Stromal cell of bone marrow (primary cell): ENCODE measurements at regions not wholly inside any gene's neighbourhood (a gene's known extent, or its start where the extent isn't known, plus 50 kb on each side); places are given as distances from the start of the nearest gene placed in this dataset.
"Not testable (repeated sequence)": the region's sequence is repeated elsewhere in the genome, so short reads cannot be mapped to it uniquely, and the experiment has no call there.

ENCODE experiments used
- DNase-seq: peaks from one replicate; pipeline ENCODE4 v3.0.0-alpha.2; 2012; ENCODE audit warnings: low read depth

DNA sequence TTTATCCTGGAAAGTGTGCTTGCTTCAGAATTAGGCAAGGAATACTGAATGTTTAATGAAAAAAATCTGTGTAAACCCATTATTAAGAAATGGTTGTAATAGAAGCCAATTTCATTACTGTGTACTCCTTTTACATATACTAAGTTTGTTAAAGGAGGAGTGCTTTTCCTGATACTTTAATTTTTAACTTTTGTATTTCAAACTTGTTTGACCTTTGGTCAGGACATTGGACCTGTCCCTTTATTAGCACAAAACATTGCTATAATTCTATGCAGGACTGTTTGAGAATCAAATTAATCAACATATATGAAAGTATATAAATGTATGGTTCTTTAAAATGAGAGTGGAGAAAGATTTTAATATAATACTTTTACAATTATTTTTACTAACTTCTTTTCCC is 659.6 kb downstream of the TMTC2 start:
- no peak for DNase-seq

DNA sequence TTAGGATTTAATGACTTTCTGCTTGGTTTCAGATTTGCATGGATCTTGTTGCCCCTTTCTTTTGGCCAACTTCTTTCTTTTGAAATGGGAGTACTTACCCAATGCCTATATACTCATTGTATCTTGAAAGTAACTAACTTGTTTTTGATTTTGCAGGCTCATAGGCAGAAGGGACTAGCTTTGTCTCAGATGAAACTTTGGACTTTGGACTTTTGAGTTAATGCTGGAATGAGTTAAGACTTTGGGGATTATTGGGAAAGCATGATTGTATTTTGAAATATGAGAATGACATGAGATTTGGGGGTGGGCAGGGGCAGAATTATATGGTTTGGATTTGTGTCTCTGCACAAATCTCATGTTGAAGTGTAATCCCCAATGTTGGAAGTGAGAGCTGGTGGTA is 657.1 kb downstream of the TMTC2 start:
- DNase-seq = no peak

DNA sequence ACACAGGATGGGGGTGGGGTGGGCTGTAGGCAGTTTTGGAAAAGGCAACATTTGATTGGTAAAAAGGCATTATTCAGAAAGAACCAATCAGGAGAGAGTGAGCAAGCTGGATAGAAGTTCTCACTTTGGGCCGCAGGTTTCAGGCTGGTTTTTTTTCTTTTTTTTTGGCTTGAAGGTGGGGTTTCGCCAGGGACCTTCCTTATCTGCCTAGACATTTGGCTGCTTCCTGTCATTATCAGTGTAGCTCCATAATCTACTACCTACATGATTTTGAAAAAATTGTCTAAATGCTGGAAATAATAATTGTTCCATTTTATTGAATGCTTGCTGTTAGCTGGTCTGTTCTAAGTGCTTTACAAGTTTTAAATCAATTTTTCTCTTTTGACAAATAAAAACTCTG is 649.0 kb downstream of the TMTC2 start:
- no peak for DNase-seq

DNA sequence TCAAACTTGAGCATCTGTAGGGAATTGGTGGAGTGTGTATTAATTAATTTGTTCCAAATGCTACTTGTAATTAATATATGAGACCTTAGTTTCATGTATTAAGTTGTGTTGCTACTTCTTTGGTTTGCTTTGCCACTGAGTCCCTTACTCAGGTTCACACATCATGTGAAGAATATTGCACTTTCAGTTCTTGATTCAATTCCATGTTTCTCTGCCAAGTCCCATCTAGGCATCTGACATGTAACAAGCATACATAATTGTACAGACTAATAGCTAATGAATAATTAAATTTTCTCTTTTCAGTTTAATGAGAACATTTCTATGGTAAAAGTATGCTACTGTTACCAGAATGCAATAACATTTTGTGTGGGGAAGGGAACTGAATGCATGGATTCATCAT is 640.0 kb downstream of the TMTC2 start:
- no peak for DNase-seq

DNA sequence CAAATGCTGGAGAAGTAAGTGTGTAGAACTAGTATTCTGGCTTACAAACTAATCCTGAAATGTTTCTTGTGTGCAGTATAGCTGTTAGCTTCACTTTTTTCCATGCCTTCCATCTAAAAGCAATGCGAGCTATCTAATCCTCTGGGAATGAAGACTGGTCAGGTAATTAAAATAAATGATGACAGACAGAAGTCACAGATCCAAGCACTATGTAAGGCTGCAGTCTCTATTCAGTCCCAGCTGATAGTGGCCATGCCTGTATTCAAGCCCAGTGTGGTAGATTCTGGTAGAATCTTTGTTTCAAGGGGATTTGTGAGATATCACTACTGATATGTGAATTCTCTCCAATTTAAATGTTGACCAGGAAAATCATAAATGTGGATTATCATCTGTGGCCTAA is 637.2 kb downstream of the TMTC2 start:
- no peak for DNase-seq

DNA sequence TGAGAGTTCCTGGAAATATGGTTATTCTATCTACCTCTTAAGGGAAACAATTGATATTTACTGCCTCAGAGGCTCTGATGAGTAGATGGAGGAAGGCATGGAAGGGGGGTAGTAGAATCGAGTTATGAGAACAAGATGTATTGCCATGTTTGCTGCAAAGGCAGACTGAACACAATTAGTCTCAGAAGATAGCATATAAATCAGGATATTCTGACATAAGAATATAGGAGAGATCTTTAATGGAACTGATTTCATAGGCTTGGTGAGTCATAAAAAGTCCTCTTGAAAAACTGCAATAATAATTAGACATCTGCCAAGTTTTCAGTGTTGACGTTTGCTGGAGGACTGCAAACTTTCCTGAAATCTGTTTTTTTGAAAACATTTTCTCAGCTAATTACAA is 636.1 kb downstream of the TMTC2 start:
- DNase-seq = no peak

DNA sequence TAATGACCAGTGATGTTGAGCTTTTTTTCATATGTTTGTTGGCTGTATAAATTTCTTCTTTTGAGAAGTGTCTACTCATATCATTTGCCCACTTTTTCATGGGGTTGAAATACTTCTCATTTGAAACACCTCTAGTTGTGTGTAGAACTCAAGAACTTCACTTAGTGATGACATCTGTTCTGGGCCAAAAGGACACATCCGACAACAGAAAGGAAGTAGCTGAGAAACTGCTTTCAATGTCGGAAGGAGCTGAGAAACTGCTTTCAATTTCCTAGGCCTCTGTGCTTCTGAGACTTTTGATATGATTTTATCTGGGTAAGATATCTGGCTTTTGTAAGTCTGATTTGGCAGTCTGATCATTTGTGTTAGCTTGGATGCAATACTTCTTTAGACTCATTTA is 635.3 kb downstream of the TMTC2 start:
- DNase-seq = no peak

DNA sequence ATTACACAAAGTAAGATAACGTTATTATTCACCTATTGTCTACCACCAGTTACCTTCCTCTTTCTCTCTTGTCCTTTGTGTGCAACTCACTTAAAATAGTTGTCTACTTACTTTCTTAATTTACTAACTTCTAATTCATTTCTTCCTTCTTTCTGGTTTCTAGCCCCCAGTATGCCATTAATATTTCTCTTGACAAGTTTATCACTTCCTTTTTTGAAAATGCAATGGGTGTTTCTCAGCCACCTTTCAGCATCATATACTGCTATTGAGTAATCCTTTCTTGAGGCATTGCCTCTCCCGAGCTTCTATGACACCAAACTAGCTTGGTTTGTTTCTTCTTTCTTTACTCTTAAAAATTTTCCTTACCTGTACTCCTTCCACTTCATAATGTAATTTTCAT is 633.6 kb downstream of the TMTC2 start:
- no peak for DNase-seq

DNA sequence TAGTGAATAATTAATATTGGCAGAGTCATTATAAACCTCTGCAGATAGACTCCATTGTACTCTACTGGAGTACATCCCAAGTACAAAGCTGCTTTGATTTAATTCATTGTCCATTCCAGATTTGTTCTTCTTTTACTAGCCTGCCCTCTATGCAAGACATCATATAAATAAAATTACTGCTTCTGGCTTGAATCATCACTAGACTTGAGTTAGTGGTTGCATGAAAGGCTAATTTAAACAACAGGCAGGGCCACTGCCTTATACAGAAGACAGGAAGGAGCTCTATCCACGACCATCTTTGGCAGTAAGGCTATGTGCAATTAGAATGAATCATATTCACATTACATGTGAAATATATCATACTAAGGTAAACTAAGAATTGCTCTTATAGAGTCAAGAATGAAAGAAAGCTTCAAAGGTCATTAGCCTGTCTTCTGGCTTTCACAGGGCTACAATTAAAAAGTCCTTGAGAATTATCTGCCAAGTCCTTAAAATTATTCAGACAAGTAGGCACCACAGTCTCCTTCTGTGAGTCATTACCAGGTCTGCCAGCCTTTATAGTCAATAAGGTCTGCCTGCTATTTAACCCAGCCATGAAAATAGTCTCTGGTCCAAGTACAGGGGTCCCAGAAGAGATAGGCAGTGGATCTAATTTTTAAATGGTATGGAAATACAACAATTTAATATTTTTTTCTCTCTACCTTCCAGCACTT is 631.8 kb downstream of the TMTC2 start:
- no peak for DNase-seq

DNA sequence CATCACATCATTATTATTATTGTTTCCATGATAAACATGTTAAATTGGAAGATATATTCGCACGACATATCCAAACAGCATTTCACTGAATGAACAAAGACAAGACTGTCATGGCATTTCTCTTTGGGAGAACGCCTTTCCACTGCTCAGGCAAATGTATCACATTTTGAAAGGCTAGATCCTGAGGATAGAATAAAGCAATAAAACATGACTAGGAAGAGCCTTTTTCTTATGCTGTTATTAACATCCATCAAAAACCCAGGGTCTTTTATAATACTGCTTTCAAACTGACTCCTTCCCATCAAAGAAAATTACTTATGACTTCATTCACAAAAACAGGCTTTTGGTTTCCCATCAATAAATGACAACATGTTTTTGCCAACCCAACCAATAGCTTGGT is 630.9 kb downstream of the TMTC2 start:
- no peak for DNase-seq

DNA sequence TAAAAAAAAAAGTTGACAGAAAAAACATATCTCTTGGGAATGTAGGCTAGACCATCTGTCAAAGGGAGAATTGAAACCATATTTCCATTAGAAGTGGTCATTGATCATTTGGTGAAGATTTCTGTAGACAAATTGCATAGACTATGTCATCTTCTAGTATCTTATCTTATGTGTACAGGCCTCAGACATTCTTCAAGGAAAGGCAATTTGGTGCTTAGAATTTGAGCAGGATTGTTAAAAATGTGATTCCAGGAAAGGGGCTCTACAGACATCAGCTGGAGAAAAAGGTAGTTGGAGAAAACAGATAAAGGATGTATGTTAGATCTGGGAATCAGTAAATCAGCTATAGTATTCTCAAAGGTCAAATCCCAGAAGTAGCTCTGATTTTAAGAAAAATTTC is 627.1 kb downstream of the TMTC2 start:
- DNase-seq = no peak

DNA sequence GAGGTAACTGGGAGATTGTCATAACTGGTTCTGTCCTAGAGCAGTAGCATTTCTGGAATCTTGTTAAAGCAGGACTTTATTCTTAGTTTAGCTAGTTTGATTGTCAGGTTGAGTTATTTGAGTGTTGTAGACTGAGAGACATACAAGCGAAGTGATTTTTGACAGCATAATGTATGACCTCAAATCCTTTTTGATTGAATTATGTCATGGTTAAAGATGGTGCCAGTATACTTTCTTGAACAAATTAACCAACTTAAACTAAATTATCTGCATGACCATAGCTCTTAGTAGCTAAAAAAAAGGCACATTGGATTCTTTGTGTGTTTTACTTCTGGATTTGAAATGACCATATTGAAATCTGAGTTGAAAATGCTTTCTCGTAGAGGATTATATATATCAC is 626.6 kb downstream of the TMTC2 start:
- DNase-seq = no peak

DNA sequence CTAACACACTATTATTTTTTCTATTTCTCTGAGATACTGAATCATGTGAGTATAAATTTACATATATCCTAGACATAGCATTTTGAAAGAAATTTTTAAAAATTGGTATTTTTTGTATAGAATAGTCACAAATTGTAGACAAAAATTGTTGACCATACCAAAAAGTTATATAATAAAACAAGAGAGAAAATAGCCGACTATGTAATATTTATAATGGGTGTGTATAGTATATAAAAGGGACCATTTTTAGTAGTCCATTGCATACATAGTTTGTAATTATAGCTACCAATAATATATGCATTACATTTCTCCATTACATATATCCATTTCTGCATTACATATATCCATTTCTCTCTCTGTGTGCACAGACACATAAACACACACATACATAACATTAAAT is 590.2 kb downstream of the TMTC2 start:
- no peak for DNase-seq

DNA sequence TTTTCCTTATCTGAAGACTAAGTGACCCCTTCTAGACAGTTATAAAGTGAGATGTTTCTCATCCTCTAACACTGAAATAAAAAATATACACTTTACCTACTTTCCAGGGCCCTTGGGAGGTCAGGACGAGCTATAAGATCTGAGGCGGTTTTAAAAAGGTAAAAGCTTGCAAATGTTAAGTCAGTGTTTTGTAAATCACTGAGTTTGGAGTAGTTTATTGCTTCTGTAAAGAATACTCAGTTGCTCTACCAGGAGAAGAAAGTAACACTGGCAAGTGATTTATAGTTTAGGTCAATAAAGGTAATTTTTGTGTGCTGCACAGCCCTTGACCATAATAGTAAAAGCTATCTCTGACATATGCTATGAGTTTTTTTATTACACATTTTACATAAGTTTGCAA is 584.5 kb downstream of the TMTC2 start:
- DNase-seq = no peak

DNA sequence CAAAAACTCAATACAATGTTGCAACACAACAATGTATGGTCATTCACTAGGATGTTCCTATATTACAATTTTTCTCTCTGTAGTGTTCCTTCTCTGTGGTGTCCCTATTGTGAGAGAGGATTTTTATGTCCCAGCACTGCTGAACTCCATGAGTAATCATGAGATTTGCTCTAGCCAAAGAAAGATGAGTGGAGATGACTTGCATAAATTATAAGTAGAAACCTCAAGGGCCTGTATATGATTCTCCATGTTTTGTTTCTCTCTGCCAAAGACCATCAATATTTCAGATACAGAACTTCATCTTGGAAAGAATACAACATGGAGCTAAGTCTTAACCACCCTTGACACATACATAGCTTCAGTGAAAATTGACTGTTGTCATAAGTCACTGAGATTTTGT is 579.1 kb downstream of the TMTC2 start:
- DNase-seq = no peak

DNA sequence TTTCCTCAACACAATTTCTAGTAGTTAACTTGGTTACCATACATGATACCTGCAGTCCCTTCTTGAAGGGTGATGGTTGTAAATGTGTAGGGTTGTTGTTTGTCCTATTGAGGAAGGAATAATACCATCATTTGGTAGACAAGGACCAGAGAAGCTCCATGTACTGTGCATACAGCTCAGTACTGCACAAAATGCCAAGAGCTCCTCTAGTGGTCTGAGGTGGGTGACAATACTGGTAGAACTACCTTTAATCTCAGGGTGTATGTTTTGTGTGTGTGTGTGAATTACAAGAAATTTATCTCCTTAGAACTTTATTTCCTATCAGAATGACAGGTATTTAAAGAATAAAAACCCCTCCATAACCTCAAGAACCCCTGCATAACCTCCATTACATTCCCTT is 575.3 kb downstream of the TMTC2 start:
- no peak for DNase-seq

DNA sequence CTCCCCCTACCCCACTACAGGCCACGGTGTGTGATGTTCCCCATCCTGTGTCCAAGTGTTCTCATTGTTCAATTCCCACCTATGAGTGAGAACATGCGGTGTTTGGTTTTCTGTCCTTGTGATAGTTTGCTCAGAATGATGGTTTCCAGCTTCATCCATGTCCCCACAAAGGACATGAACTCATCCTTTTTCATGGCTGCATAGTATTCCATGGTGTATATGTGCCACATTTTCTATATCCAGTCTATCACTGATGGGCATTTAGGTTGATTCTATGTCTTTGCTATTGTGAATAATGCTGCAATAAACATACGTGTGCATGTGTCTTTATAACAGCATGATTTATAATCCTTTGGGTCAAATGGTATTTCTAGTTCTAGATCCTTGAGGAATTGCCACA is 573.4 kb downstream of the TMTC2 start:
- not testable (repeated sequence) for DNase-seq

DNA sequence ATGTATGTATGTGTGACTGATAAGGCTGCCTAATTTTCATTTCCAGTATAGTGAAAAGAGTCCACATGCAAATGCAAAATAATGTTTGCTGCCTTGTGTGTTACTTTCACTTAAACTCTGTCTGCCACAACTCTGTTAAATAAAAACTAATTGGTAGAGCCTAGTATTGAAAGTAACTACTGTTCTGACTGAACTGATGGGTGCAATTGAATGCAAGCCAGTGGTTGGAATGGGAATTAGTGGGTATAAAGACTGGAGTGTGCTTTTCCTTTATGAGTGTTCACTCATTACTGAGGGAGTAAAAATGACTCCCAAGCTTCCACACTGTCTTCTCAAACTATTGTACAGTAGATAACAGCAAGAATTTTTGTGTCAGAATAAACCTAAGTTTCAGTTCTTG is 571.0 kb downstream of the TMTC2 start:
- DNase-seq = no peak

DNA sequence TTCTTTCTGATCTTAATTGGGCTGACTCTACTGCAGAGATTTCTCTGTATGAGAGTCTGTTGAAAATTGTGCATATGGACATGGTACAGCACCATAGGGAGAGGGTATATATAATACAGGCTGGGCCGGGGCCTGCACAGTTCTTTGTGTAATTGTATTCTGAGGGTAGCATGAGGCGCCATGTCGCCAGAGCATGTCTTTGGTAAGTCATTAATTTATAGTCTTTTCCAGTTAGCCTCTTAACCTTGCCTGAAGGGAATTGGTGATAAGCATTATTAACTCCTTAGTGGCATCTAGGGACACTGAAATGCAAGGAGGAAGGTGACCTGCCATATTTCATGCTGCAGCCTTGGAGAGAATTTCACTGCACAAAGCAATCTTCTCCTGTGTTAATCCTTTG is 569.9 kb downstream of the TMTC2 start:
- no peak for DNase-seq

DNA sequence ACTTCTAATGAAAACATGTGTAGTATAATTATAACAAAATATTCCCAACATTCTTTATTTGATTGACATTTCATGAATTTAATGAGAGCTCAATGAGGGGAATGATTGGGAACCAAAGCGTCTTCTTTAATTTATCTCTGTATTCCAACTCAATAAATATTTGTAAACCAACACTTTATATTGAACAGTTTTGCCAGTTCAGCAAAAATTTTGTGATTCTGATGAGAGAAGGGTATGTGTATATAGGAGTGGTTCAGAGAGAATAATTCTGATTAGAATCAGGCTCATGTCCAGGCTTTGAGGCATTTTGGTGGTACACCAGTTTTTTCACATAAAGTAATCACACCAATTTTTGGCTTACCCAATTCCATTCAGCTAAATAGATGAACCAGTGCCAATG is 564.2 kb downstream of the TMTC2 start:
- no peak for DNase-seq

DNA sequence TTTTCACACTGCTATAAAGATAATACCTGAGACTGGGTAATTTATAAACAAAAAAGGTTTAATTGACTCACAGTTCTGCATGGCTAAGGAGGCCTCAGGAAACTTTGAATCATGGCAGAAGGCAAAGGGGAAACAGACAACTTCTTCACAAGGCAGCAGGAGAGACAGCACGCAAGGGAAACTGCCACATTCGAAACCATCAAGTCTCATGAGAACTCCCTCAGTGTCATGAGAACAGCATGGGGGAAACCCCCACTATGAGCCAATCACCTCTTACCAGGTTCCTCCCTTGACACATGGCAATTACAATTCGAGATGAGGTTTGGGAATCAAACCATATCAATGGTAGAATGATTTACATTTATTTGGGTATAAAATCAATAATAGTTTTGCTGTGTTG is 558.5 kb downstream of the TMTC2 start:
- DNase-seq = no peak

DNA sequence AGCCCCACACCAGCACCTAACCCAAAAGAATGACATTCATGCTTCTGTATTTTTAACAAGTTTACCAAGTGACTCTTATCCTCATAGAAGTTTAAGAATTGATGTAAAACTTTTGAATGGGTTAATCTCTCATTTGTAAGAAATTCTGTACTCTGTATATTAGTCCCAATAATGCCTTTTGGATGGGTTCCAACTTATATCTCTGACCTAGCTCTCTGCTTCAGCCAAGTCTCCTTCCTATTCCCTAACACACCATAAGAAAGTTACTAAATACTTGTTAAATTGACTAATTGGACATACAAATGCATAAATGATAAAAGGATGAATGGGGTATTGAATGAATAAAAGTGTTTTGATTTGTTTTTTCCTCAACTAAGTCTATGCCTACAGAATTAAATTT is 557.3 kb downstream of the TMTC2 start:
- no peak for DNase-seq

DNA sequence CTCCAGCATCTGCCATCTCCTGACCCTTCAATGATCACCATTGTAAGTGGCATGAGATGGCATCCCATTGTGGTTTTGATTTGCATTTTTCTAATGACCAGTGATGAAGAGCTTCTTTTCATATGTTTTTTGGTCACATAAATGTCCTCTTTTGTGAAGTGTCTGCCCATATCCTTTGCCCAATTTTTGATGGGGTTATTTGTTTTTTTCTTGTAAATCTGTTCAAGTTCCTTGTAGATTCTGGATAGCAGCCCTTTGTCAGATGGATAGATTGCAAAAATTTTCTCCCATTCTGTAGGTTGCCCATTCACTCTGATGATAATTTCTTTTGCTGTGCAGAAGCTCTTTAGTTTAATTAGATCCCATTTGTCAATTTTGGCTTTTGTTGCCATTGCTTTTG is 547.3 kb downstream of the TMTC2 start:
- DNase-seq = not testable (repeated sequence)

DNA sequence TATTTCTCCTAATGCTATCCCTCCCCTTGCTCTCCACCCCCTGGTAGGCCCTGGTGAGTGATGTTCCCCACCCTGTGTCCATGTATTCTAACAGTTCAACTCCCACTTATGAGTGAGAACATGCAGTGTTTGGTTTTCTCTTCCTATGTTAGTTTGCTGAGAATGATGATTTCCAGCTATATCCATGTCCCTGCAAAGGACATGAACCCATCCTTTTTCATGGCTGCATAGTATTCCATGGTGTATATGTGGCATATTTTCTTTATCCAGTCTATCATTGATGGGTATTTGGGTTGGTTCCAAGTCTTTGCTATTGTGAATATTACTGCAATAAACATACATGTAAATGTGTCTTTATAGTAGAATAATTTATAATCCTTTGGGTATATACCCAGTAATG is 540.3 kb downstream of the TMTC2 start:
- not testable (repeated sequence) for DNase-seq

DNA sequence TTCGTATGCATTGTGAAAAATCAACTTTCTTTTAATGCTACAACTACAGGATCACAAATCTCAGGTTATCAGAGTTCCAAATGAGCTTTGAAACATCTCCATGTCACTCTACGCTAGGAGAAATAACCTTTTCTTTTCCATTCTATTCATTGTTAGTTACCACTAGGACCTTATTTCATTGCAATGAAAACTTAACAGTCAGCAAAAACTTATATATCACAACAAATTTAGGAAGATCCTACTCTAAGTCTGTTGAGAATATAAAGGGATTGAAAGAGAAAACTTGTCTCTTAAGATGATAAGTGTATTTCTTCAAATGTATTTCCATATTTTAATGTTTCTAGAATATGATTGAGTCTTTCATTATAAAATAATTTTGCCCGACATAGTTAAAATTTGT is 539.1 kb downstream of the TMTC2 start:
- no peak for DNase-seq
